Gastroesophageal sphincter (tissue), 3 donors: ENCODE measurements at regions not wholly inside any gene's neighbourhood (a gene's known extent, or its start where the extent isn't known, plus 50 kb on each side); places are given as distances from the start of the nearest gene placed in this dataset.

ENCODE experiments used
- CTCF ChIP-seq, 4 experiments: fragments of 200-600 bp in 2 of 4; fragments of 450-650 bp in 2 of 4; sonication (generic) in 1 of 4; IDR thresholded peaks; one replicate each; pipeline ENCODE4 v1.5.1; 2017 to 2019; ENCODE audit warnings: antibody characterized with exemption in 4 of 4, mild to moderate bottlenecking in 2 of 4, moderate library complexity in 2 of 4
- POLR2AphosphoS5 ChIP-seq: sonication (generic); formaldehyde crosslinking; IDR thresholded peaks from one replicate; pipeline ENCODE4 v1.6.1; 2017; ENCODE audit warnings: antibody characterized with exemption

GRCh38 chr6:68059899-68060298 lies 575.2 kb upstream of the ADGRB3 start:
- TF ChIP-seq CTCF (IDR thresholded peaks at IDR 0.05): no peak
- TF ChIP-seq POLR2AphosphoS5: no peak
